Liver (tissue), 8 donors: ENCODE measurements at regions not wholly inside any gene's neighbourhood (a gene's known extent, or its start where the extent isn't known, plus 50 kb on each side); places are given as distances from the start of the nearest gene placed in this dataset.
A peak's percentile ranks its signal among the peaks of the same experiment; 100 is the strongest.

ENCODE experiments used
- DNase-seq: peaks from one replicate; pipeline ENCODE4 v3.0.0-alpha.2; 2017; ENCODE audit warnings: low spot score
- H3K27ac ChIP-seq, 2 donors: one replicate each; pipeline ENCODE4 v1.7.0; 2013; ENCODE audit warnings: inconsistent platforms in 2 of 2, low read length in 2 of 2, control low read depth in 1 of 2, low read depth in 1 of 2, mild to moderate bottlenecking in 1 of 2
- H3K27me3 ChIP-seq, 4 donors: one replicate each; pipeline versions ENCODE4 v1.6.1 to v1.7.0; 2013; ENCODE audit warnings: low read length in 3 of 4, inconsistent platforms in 1 of 4, mild to moderate bottlenecking in 1 of 4, moderate library complexity in 1 of 4; ENCODE audit not compliant: control insufficient read depth in 4 of 4, insufficient read depth in 4 of 4
- H3K36me3 ChIP-seq, 4 donors: one replicate each; pipeline versions ENCODE4 v1.6.1 to v1.7.0; 2013; ENCODE audit warnings: low read length in 3 of 4, mild to moderate bottlenecking in 3 of 4, low read depth in 1 of 4, moderate library complexity in 1 of 4; ENCODE audit not compliant: control insufficient read depth in 4 of 4, insufficient read depth in 3 of 4
- H3K4me1 ChIP-seq, 4 donors: one replicate each; pipeline versions ENCODE4 v1.6.1 to v1.7.0; 2013; ENCODE audit warnings: low read length in 3 of 4, mild to moderate bottlenecking in 3 of 4, moderate library complexity in 1 of 4; ENCODE audit not compliant: control insufficient read depth in 4 of 4, insufficient read depth in 4 of 4
- H3K4me3 ChIP-seq, 3 donors: one replicate each; pipeline versions ENCODE4 v1.6.1 to v1.7.0; 2013; ENCODE audit warnings: low read length in 3 of 3, control low read depth in 1 of 3, low read depth in 1 of 3, mild to moderate bottlenecking in 1 of 3
- H3K9ac ChIP-seq, 2 donors: one replicate each; pipeline ENCODE4 v1.7.0; 2013; ENCODE audit warnings: low read length in 2 of 2, mild to moderate bottlenecking in 2 of 2, moderate library complexity in 2 of 2, control low read depth in 1 of 2, low read depth in 1 of 2
- H3K9me3 ChIP-seq, 4 donors: one replicate each; pipeline versions ENCODE4 v1.6.1 to v1.7.0; 2013; ENCODE audit warnings: low read length in 3 of 4; ENCODE audit not compliant: control insufficient read depth in 4 of 4
- FOXA1 ChIP-seq: IDR thresholded peaks from 2 replicates; pipeline ENCODE4 v1.6.1; 2016; ENCODE audit warnings: antibody characterized with exemption
- FOXA2 ChIP-seq: IDR thresholded peaks from 2 replicates; pipeline ENCODE4 v1.6.1; 2016; ENCODE audit warnings: antibody characterized with exemption
- HNF4A ChIP-seq, 2 donors: conservative IDR thresholded peaks; 2 replicates each; pipeline ENCODE4 v1.6.1; 2016; ENCODE audit warnings: antibody characterized with exemption in 2 of 2, mild to moderate bottlenecking in 2 of 2
- RAD21 ChIP-seq, 2 donors: IDR thresholded peaks; 2 replicates each; pipeline ENCODE4 v1.6.1; 2016; ENCODE audit warnings: antibody characterized with exemption in 2 of 2, mild to moderate bottlenecking in 2 of 2
- TAF1 ChIP-seq: conservative IDR thresholded peaks from 2 replicates; pipeline ENCODE4 v1.6.1; 2016; ENCODE audit warnings: antibody characterized with exemption, mild to moderate bottlenecking
- YY1 ChIP-seq: IDR thresholded peaks from 2 replicates; pipeline ENCODE4 v1.6.1; 2016; ENCODE audit warnings: antibody characterized with exemption, mild to moderate bottlenecking
- ZBTB33 ChIP-seq: IDR thresholded peaks from 2 replicates; pipeline ENCODE4 v1.6.1; 2016; ENCODE audit warnings: antibody characterized with exemption
- WGBS: extraction: QIAGEN DNeasy Blood & Tissue Kit; methylation state at CpG from one replicate; pipeline ENCODE4 v1.1.7; 2013; 5-methylcytosine and 5-hydroxymethylcytosine counted together
- TF ChIP-seq, protein P1 (sequence below): fragments of 150-350 bp; IDR thresholded peaks from 2 replicates; pipeline ENCODE4 v1.5.1; 2017; ENCODE audit warnings: improper control_type of control experiment, low read depth, low read length; ENCODE audit not compliant: missing input control
- donor health status: healthy.
- donor health status: healthy.
- donor health status: healthy.
- donor health status: healthy.
- donor health status: healthy.

DNA sequence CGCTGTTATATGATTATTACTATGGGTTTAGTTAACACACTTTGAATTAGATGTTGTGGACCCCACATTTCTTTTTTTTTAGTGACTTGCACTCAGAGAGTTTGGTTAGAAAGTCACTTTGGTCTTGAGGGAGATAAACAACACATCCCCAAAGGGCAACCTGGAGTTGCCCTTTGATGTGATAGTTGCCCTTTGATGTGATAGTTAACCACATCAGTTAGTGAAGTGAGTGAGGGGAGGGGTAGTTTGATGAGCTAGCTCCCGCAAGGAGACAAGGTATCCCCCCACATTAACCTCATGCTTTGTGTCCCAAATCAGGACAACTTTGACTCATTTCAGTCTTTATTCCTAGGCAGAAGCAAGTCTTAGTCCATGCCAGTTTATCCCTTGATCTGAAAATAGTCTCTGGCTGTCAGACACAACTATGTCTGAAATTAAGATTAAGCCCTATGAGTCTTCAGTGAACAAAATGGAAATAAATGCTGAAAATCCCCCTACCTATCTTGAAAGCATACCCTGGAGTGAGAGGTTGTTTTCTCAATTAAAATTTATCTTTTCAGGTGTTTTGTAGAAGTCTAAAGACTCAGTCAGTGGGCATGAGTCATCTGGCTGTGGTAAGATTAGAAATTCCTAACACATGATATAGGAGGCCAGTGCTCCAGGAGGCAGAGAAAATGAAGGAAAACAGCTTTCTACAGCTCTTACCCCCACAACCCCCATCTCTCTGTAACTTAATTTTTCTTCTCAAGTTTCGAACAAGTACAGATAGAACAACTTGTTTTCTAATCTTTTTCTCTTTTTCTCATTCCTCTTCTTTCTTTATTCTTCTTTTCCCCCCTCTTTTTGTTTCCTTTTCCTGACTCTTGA is 208.9 kb upstream of the DMRTA1 start:
- Histone ChIP-seq H3K27ac (no peak overlapping the region), H3K4me3 (no peak overlapping the region), H3K36me3 (no peaks in the 10 kb centered on the region), H3K9me3 (no peaks in the 10 kb centered on the region), H3K27me3 (no peaks in the 10 kb centered on the region), H3K4me1 (peaks cover 0 to 3% (median 0%) of the 10 kb centered on the region in 4 donors), H3K9ac (no peak overlapping the region)
- WGBS, result 91% methylated on average over 3 of the region's 3 CpGs
- no peak for TF ChIP-seq ZBTB33
- TF ChIP-seq YY1, result no peak
- TF ChIP-seq FOXA1, result no peak
- no peak for TF ChIP-seq RAD21 (IDR thresholded peaks at IDR 0.05)
- TF ChIP-seq, protein P1, sequence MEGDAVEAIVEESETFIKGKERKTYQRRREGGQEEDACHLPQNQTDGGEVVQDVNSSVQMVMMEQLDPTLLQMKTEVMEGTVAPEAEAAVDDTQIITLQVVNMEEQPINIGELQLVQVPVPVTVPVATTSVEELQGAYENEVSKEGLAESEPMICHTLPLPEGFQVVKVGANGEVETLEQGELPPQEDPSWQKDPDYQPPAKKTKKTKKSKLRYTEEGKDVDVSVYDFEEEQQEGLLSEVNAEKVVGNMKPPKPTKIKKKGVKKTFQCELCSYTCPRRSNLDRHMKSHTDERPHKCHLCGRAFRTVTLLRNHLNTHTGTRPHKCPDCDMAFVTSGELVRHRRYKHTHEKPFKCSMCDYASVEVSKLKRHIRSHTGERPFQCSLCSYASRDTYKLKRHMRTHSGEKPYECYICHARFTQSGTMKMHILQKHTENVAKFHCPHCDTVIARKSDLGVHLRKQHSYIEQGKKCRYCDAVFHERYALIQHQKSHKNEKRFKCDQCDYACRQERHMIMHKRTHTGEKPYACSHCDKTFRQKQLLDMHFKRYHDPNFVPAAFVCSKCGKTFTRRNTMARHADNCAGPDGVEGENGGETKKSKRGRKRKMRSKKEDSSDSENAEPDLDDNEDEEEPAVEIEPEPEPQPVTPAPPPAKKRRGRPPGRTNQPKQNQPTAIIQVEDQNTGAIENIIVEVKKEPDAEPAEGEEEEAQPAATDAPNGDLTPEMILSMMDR, result no peak
- no peak for TF ChIP-seq TAF1
- no peak for DNase-seq

- 20% methylated on average over 9 of the region's 9 CpGs for WGBS
- no peak for DNase-seq
- H3K4me3 ChIP-seq, result no peak overlapping the region
- H3K4me1 ChIP-seq, result peaks cover 0 to 3% (median 0%) of the 10 kb centered on the region in 4 donors
- H3K27ac ChIP-seq, result no peak overlapping the region
- peak overlapping the region in 1 of 2 donors; percentile 51 for H3K9ac ChIP-seq
- no peaks in the 10 kb centered on the region for H3K9me3 ChIP-seq
- H3K27me3 ChIP-seq, result no peaks in the 10 kb centered on the region
- no peak for TF ChIP-seq TAF1
- TF ChIP-seq, protein P1, result peak; percentile 44
- TF ChIP-seq FOXA1, result no peak
- no peak for TF ChIP-seq FOXA2
- TF ChIP-seq HNF4A (conservative IDR thresholded peaks at IDR 0.05), result no peak
- TF ChIP-seq RAD21 (IDR thresholded peaks at IDR 0.05), result peak; percentile 65 to 66
- no peaks in the 10 kb centered on the region for H3K36me3 ChIP-seq
These were observed 207.6 kb upstream of the DMRTA1 start for GRCh38 chr9:22238809-22239684.
